ENCODE measurements at regions not wholly inside any gene's neighbourhood (a gene's known extent, or its start where the extent isn't known, plus 50 kb on each side); places are given as distances from the start of the nearest gene placed in this dataset.

DNA sequence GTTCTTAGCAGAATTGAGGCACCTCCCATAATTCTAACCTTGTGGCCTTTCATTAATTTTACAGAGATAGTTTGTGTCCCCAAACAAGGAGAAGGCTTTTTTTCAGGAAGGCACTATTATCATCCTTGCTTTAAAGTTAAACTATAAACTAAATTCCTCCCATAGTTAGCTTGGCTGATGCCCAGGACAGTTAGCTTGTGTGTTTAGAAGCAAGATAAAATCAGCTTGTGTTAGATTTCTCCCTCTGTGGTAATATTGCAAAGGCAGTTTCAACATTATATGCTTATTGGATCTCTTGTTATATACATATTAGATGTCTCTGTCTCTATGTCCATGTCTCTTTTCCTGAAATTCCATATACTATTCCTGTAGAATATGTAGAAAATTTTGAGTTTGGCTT lies 342.7 kb downstream of the TBC1D4 start:
- H3K4me1 ChIP-seq = no peaks in the 10 kb centered on the region
- no peaks in the 10 kb centered on the region for H3K27me3 ChIP-seq (ENCODE audit: low read depth)
- intact Hi-C loops (cut with micrococcal nuclease) = no loop called here
- no peak overlapping the region for H3K27ac ChIP-seq (replicated peaks)
- no peak for DNase-seq
- H3K36me3 ChIP-seq = no peaks in the 10 kb centered on the region
- no peak for TF ChIP-seq CTCF (IDR thresholded peaks at IDR 0.05; ENCODE audit: borderline replicate concordance)
- no peak overlapping the region for H3K4me3 ChIP-seq
- H3K9me3 ChIP-seq (replicated peaks) = peaks cover 38% of the 10 kb centered on the region

DNA sequence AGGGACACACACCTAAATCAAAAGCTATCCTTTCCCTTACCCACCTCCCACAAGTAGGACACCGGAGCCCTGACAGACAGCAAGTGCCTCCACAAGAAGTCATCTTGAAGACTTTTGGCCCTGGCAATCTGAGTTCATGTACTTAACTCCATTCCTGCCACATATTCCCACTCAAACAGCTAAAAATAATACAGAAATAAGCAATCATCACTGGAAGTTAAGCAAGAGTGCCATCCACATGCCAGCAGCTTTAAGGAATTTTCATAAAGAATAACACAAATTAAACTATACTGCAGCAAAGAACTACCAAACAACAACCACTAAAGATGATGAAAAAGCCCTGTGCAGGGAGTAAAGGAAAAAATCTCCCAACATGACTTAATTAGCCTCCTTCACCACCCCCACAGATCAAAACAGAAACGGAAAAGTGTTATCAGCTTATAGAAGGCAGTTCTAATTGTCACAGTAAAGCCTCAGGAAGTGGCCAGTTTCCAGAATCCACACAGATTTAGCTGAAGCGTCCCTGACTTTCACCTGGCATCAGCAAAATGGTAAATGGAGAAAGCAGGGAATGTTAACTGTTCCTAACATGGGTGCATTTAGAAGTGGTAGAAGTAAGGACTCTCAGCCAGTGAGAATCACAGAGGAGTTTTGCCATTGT lies 343.9 kb downstream of the TBC1D4 start:
- Histone ChIP-seq H3K27ac (replicated peaks) (no peak overlapping the region), H3K4me1 (no peaks in the 10 kb centered on the region), H3K4me3 (no peak overlapping the region), H3K27me3 (ENCODE audit: low read depth) (no peaks in the 10 kb centered on the region), H3K36me3 (no peaks in the 10 kb centered on the region), H3K9me3 (replicated peaks) (peaks cover 38% of the 10 kb centered on the region)
- DNase-seq = no peak
- no peak for TF ChIP-seq CTCF (IDR thresholded peaks at IDR 0.05; ENCODE audit: borderline replicate concordance)
- intact Hi-C loops (cut with micrococcal nuclease) = no loop called here

DNA sequence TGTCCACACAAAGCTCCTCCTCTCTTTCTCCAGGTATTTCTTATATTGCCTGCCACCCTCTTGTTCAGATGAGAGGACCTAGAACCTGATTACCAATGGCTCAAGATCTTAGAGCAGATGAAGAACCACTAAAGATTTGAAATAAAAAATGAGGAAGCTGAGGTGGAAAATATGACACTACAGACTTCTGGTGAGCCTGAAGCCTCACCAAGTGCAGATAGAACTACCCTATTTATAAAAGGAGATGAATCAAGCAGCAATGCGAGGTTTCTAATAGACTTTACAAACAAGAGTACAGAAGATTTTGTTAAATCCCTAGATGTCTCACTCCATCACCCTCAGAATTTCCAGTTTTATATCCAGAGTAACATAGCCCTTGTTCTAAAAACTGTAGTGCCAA lies 345.8 kb downstream of the TBC1D4 start:
- no peak for DNase-seq
- intact Hi-C loops (cut with micrococcal nuclease) = no loop called here
- no peak overlapping the region for H3K4me3 ChIP-seq
- no peak overlapping the region for H3K27ac ChIP-seq (replicated peaks)
- TF ChIP-seq CTCF (IDR thresholded peaks at IDR 0.05; ENCODE audit: borderline replicate concordance) = no peak
- H3K9me3 ChIP-seq (replicated peaks) = peaks cover 38% of the 10 kb centered on the region
- H3K36me3 ChIP-seq = no peaks in the 10 kb centered on the region
- no peaks in the 10 kb centered on the region for H3K27me3 ChIP-seq (ENCODE audit: low read depth)
- no peaks in the 10 kb centered on the region for H3K4me1 ChIP-seq

DNA sequence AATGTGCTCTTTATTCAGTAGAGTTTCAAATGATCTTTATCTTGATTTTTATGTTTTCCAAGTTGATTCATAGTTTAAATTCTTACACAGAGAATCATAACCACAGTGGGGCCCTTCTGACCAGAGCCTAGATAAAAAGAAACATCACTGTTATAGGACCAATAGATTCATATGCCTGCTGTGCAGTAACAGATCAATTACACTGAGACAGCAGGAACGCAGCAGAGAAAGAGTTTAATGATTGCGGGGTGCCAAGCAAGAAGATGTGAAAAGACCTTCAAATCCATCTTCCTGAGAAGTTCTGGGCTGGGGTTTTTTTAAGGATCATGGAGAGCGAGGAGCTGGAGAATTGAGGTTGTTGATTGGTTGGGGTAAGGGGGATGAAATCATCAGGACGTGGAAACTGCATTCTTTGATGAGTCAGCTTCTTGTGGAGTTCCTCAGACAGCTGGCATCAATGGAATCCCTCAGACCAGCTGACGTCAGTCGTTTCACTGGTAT lies 346.6 kb downstream of the TBC1D4 start:
- Histone ChIP-seq H3K27me3 (ENCODE audit: low read depth) (no peaks in the 10 kb centered on the region), H3K9me3 (replicated peaks) (peaks cover 38% of the 10 kb centered on the region), H3K36me3 (no peaks in the 10 kb centered on the region), H3K4me3 (no peak overlapping the region), H3K27ac (replicated peaks) (no peak overlapping the region), H3K4me1 (no peaks in the 10 kb centered on the region)
- intact Hi-C loops (cut with micrococcal nuclease) = no loop called here
- TF ChIP-seq CTCF (IDR thresholded peaks at IDR 0.05; ENCODE audit: borderline replicate concordance) = no peak
- DNase-seq = no peak

DNA sequence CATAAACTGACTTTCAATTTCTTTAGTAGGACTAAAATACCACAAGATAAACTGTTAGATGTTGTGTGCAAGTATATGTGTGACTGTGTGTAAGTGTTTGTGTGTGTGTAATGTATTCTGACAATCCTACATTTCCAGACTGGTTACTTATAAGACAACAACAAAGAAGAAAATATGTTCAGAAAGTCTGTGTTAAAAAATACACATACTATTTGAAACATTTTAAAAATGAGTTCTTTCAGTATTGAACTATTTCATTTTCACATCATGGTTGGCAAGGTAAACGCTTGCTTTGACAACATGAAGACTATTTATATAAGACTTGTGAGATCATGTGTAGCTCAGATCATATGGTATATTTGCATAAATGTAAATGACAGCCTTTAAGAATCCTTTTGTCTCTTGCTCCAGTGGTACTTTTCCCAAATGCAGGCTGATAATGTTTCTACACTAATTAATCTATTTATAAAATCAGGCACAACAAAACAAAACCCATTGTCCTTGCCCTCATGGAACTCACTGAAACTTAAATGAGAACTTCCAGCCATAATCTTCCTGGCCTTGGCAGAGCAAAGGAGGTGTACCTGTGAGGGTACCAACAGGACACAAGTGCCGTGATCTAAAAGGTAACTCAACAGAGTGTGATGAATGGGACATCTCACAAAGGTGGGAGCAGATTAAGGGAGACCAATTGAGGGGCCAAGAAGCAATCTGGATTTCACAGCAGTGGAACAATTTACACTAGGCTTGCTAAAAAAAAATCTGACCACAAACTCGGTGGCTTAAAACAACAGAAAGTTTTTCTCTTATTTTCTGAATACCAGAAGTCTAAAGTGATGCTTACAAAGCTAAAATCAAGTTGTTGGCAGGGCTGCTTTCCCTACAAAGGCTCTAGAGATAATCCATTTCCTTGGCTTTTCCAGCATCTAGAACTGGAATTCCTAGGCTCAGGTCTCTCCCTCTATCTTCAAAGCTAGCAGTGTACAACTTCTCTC lies 349.0 kb downstream of the TBC1D4 start:
- no peak for DNase-seq
- Histone ChIP-seq H3K27ac (replicated peaks) (no peak overlapping the region), H3K36me3 (no peaks in the 10 kb centered on the region), H3K4me1 (no peaks in the 10 kb centered on the region), H3K4me3 (no peak overlapping the region), H3K9me3 (replicated peaks) (peaks cover 21% of the 10 kb centered on the region), H3K27me3 (ENCODE audit: low read depth) (no peaks in the 10 kb centered on the region)
- intact Hi-C loops (cut with micrococcal nuclease) = no loop called here
- no peak for TF ChIP-seq CTCF (IDR thresholded peaks at IDR 0.05; ENCODE audit: borderline replicate concordance)
